ENCODE measurements at regions not wholly inside any gene's neighbourhood (a gene's known extent, or its start where the extent isn't known, plus 50 kb on each side); places are given as distances from the start of the nearest gene placed in this dataset.

GRCh38 chr18:27541293-27541692, 356.2 kb upstream of the CHST9 start:
- no peak for TF ChIP-seq CTCF (IDR thresholded peaks at IDR 0.05)
- no peak for TF ChIP-seq EP300 (IDR thresholded peaks at IDR 0.05)
- TF ChIP-seq POLR2A (IDR thresholded peaks at IDR 0.05) = no peak
